ENCODE measurements at regions not wholly inside any gene's neighbourhood (a gene's known extent, or its start where the extent isn't known, plus 50 kb on each side); places are given as distances from the start of the nearest gene placed in this dataset.

DNA sequence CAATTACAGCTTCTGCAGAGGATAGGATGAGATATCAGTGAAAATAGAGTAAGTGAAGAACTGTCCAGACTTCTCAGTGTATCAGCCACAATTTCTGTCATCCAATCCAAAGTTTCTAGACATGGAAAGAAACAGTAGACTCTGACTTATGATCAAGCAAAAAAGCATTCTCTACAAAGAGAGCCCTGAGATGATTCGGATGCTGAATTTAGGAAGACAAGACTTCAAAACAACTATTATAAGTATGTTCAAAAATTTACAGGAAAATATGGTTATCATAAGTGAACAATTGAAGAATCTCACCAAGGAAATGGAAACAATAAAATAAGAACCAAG lies 238.2 kb upstream of the IRS2 start:
- no peaks in the 10 kb centered on the region; the same call in 1 of the 2 replicates for H3K9me3 ChIP-seq (ENCODE audit: control insufficient read depth, insufficient read depth, low read length)
- no peak overlapping the region for H3K4me3 ChIP-seq (ENCODE audit: low read depth, low read length)
- TF ChIP-seq, protein P1, sequence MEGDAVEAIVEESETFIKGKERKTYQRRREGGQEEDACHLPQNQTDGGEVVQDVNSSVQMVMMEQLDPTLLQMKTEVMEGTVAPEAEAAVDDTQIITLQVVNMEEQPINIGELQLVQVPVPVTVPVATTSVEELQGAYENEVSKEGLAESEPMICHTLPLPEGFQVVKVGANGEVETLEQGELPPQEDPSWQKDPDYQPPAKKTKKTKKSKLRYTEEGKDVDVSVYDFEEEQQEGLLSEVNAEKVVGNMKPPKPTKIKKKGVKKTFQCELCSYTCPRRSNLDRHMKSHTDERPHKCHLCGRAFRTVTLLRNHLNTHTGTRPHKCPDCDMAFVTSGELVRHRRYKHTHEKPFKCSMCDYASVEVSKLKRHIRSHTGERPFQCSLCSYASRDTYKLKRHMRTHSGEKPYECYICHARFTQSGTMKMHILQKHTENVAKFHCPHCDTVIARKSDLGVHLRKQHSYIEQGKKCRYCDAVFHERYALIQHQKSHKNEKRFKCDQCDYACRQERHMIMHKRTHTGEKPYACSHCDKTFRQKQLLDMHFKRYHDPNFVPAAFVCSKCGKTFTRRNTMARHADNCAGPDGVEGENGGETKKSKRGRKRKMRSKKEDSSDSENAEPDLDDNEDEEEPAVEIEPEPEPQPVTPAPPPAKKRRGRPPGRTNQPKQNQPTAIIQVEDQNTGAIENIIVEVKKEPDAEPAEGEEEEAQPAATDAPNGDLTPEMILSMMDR (IDR thresholded peaks at IDR 0.05; ENCODE audit: low read depth, low read length) = no peak
- no peak for DNase-seq (ENCODE audit: low read depth, low spot score)
- H3K27me3 ChIP-seq (ENCODE audit: control insufficient read depth, insufficient read depth, low read length) = no peaks in the 10 kb centered on the region
- CTCF ChIA-PET = no interaction called here
- POLR2A ChIA-PET = interaction anchor here (0.7 kb wide), 1 partner anchor 170 kb away, joined by 12 read pairs; no protein-coding TSS in a partner anchor
- H3K27ac ChIP-seq (ENCODE audit: low read depth, low read length) = no peak overlapping the region

DNA sequence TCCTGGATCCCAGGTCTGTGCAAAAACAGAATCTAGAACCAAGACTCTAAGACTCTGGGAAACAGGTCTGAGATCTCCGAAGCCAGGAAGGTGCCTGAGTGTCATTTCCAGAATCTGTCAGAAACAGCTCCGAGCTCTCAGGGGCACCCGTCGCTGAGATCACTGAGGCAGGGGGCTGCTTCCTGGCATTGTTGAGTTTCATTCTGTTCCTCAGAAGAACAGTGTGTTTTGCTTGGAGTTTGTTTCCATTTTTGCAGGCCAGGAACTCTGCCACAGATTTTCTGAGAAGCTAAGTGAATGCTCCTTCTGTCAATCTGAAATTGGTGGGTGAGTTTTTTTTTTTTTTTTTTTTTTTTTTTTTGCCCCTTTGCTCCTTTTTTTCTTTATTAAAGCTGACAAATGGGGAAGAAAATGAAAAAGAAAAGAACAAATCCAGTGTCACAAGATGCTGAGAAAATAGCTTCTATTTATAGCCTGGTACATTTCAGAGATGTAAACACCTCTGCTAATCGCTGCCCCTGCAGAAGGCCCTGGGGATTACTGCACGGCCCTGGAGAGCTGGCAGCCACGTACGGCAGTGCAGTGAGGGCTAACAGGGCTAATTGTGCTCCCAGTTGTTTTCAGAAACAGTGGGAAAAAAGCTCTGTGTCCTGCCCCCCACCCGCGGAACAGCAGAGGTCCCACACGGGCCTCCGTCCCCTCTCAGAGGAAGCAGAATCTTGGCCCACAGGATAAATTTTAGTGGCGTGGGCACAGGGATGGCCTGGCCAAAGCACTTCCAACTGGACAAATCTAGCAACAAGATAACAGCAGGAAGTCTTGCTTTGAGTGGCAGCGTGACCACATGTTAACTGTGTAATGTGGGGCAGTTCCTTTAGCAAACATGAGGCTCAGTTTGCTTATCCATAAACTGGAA lies 237.6 kb upstream of the IRS2 start:
- CTCF ChIA-PET = no interaction called here
- POLR2A ChIA-PET = interaction anchor here (0.6 to 1.3 kb wide), 5 partner anchors 14 to 169 kb away, joined by 3 to 12 read pairs (median 4); no protein-coding TSS in a partner anchor

DNA sequence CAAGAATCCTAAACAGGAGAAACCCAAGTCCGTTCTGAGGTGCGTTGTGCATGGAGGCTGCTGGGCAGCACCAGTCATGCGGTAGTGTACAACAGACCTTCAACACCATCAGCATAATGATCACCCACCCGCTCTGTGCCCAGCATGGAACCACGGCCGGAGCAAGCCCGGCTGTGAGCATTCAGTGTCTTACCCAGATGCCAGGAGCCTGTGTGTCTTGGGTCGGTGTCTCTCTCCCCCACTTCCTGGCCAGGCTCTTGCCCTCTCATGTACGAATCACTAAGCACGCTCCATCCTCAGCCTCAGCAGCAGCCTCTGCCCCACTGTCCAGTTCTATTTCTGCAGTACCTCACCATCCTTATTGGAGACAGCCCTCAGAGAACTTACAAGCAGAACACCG lies 231.6 kb upstream of the IRS2 start:
- Histone ChIP-seq H3K27me3 (ENCODE audit: control insufficient read depth, insufficient read depth, low read length) (no peaks in the 10 kb centered on the region), H3K9me3 (ENCODE audit: control insufficient read depth, insufficient read depth, low read length) (no peaks in the 10 kb centered on the region; the same call in 1 of the 2 replicates), H3K4me3 (ENCODE audit: low read depth, low read length) (no peak overlapping the region), H3K27ac (ENCODE audit: low read depth, low read length) (peak overlapping the region; percentile 62)
- no peak for DNase-seq (ENCODE audit: low read depth, low spot score)
- CTCF ChIA-PET = no interaction called here
- TF ChIP-seq, protein P1 (IDR thresholded peaks at IDR 0.05; ENCODE audit: low read depth, low read length) = no peak
- POLR2A ChIA-PET = interaction anchor here (0.8 kb wide), 1 partner anchor 28 kb away, joined by 5 read pairs; no protein-coding TSS in a partner anchor

More for the DNA sequence above, 237.6 kb upstream of the IRS2 start:
- Histone ChIP-seq H3K27me3 (ENCODE audit: control insufficient read depth, insufficient read depth, low read length) (no peaks in the 10 kb centered on the region), H3K27ac (ENCODE audit: low read depth, low read length) (peak overlapping the region; percentile 72), H3K9me3 (ENCODE audit: control insufficient read depth, insufficient read depth, low read length) (no peaks in the 10 kb centered on the region; the same call in 1 of the 2 replicates), H3K4me3 (ENCODE audit: low read depth, low read length) (no peak overlapping the region)
- TF ChIP-seq, protein P1 (IDR thresholded peaks at IDR 0.05; ENCODE audit: low read depth, low read length) = no peak
- no peak for DNase-seq (ENCODE audit: low read depth, low spot score)

DNA sequence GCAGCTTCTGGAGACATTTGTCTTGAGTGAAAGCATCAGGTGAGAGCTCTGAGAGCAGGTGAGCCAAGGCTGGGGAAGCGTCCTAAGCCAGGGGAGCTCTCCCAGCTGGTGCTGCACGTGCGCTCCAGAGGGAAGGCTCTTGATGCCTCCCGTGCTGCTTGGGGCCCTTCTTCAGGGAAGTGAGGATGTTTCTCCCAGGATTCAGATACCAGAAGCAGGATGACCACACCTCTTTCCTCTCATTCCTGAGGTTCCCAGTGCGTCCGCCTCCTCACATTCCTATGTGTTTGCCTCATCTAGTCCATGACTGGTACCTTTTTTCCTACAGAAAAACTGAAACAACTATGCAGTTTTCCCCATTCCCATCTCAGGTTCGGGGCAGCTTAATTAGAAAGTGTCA lies 231.0 kb upstream of the IRS2 start:
- no peak overlapping the region for H3K4me3 ChIP-seq (ENCODE audit: low read depth, low read length)

More for the DNA sequence above, 231.0 kb upstream of the IRS2 start:
- Histone ChIP-seq H3K27ac (ENCODE audit: low read depth, low read length) (peak overlapping the region; percentile 85), H3K9me3 (ENCODE audit: control insufficient read depth, insufficient read depth, low read length) (no peaks in the 10 kb centered on the region; the same call in 1 of the 2 replicates), H3K27me3 (ENCODE audit: control insufficient read depth, insufficient read depth, low read length) (no peaks in the 10 kb centered on the region)
- CTCF ChIA-PET = no interaction called here
- POLR2A ChIA-PET = interaction anchor here (0.8 kb wide), 1 partner anchor 29 kb away, joined by 5 read pairs; no protein-coding TSS in a partner anchor
- DNase-seq (ENCODE audit: low read depth, low spot score) = peak; percentile 82
- TF ChIP-seq, protein P1 (IDR thresholded peaks at IDR 0.05; ENCODE audit: low read depth, low read length) = no peak
